Head of caudate nucleus (tissue), 42 donors: ENCODE measurements at regions not wholly inside any gene's neighbourhood (a gene's known extent, or its start where the extent isn't known, plus 50 kb on each side); places are given as distances from the start of the nearest gene placed in this dataset.
A peak's percentile ranks its signal among the peaks of the same experiment; 100 is the strongest.

Experiments
- DNase-seq, 42 donors: peaks; one replicate each; pipeline versions ENCODE4 v3.0.0 to v3.0.0-alpha.2; 2020 to 2021; ENCODE audit warnings: mixed read lengths in 7 of 42
- intact Hi-C: fragments of 100-400 bp; cut with DNase I; formaldehyde crosslinking; loops from one replicate; pipeline ENCODE4 v1.15.0; 2022

DNA sequence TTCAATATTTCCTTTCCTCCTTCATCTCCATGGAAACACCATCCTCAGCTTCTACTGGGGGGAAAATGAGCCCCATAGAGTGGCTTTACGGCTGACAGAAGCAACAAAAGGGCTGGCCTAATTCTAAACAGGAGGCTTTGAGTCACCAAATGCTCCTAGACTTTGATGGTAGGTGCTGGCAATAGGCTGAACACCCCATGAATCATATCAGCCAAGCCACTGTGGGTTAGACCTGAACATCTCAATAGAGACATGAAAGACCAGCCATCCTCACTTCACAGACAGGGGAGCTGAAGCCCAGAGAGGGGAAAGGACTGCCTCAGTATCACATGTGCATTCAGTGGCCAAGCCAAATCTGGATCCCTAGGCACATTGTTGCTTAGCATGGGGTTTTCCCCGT, 107.6 kb downstream of the AMER1 start:
- DNase-seq = no peak
- intact Hi-C loops = no loop called here

DNA sequence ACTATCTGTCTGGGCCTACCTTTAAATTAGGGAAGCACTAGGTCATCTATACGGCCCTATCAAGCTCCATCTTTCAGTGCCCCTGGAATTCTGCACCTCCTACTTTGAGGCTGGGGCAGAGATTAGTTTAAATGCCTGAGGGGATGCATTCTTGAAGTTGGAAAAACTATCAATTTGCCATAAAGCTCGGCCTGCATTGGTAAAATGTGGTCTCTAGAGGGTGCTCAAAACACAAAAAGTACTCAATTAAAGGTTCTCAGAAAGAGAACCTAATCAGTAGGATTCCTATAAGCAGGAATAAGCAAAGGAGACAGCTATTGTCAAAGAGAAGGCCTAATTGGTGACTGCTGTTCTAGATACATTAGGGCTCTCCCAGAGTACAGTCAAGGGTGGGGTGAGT, 111.7 kb downstream of the AMER1 start:
- peak in 10 of 42 donors; percentile 1 to 40 (median 12) for DNase-seq
- intact Hi-C loops = no loop called here
